DND-41 (cell line): ENCODE measurements at regions not wholly inside any gene's neighbourhood (a gene's known extent, or its start where the extent isn't known, plus 50 kb on each side); places are given as distances from the start of the nearest gene placed in this dataset.

Experiments
- CTCF ChIP-seq: IDR thresholded peaks from 2 replicates; pipeline ENCODE4 v1.5.1; 2012; ENCODE audit warnings: borderline replicate concordance, low read length, moderate library complexity, mild to moderate bottlenecking; ENCODE audit not compliant: poor library complexity, severe bottlenecking; ENCODE audit errors: extremely low read depth
- EZH2 ChIP-seq: IDR thresholded peaks from 3 replicates; pipeline ENCODE4 v1.6.1; 2012; ENCODE audit warnings: borderline replicate concordance, low read depth, mild to moderate bottlenecking, moderate library complexity, low read length, inconsistent platforms; ENCODE audit not compliant: severe bottlenecking

GRCh38 chr5:166963596-166963995 is 1327.8 kb upstream of the WWC1 start:
- TF ChIP-seq CTCF (no peak), EZH2 (no peak)
